Activated T-cell treated with anti-CD3 and anti-CD28 coated beads, Interleukin-2, amount 50 U/mL, for 72 hours (primary cell): ENCODE measurements at regions not wholly inside any gene's neighbourhood (a gene's known extent, or its start where the extent isn't known, plus 50 kb on each side); places are given as distances from the start of the nearest gene placed in this dataset.
"Not testable (repeated sequence)": the region's sequence is repeated elsewhere in the genome, so short reads cannot be mapped to it uniquely, and the experiment has no call there.

Experiments
- ATAC-seq, 2 donors: fragments of 150-1000 bp; cut with Tn5 transposase; replicated peaks in 1 of 2; 2 replicates each; pipeline ENCODE4 v1.10.0; 2021; ENCODE audit warnings: moderate library complexity in 2 of 2, mild to moderate bottlenecking in 1 of 2
- DNase-seq, 2 donors: peaks; one replicate each; pipeline ENCODE4 v3.0.0; 2021 to 2022; ENCODE audit warnings: mixed read lengths in 1 of 2
- H3K27ac Mint-ChIP-seq: one replicate; pipeline ENCODE4 v1.8.0; 2022; ENCODE audit warnings: mild to moderate bottlenecking, moderate library complexity, mixed read lengths
- H3K27me3 Mint-ChIP-seq: one replicate; pipeline ENCODE4 v1.8.0; 2022; ENCODE audit warnings: low read depth, mixed read lengths
- H3K36me3 Mint-ChIP-seq, 2 donors: one replicate each; pipeline ENCODE4 v1.8.0; 2022; ENCODE audit warnings: mixed read lengths in 2 of 2, mild to moderate bottlenecking in 1 of 2; ENCODE audit not compliant: insufficient read depth in 2 of 2
- H3K4me1 Mint-ChIP-seq: one replicate; pipeline ENCODE4 v1.8.0; 2022; ENCODE audit warnings: low read depth, mixed read lengths
- H3K4me3 Mint-ChIP-seq, 2 donors: one replicate each; pipeline ENCODE4 v1.8.0; 2022; ENCODE audit warnings: mild to moderate bottlenecking in 2 of 2, mixed read lengths in 2 of 2, moderate library complexity in 2 of 2
- H3K9me3 Mint-ChIP-seq, 2 donors: one replicate each; pipeline ENCODE4 v1.8.0; 2022; ENCODE audit warnings: mixed read lengths in 2 of 2

DNA sequence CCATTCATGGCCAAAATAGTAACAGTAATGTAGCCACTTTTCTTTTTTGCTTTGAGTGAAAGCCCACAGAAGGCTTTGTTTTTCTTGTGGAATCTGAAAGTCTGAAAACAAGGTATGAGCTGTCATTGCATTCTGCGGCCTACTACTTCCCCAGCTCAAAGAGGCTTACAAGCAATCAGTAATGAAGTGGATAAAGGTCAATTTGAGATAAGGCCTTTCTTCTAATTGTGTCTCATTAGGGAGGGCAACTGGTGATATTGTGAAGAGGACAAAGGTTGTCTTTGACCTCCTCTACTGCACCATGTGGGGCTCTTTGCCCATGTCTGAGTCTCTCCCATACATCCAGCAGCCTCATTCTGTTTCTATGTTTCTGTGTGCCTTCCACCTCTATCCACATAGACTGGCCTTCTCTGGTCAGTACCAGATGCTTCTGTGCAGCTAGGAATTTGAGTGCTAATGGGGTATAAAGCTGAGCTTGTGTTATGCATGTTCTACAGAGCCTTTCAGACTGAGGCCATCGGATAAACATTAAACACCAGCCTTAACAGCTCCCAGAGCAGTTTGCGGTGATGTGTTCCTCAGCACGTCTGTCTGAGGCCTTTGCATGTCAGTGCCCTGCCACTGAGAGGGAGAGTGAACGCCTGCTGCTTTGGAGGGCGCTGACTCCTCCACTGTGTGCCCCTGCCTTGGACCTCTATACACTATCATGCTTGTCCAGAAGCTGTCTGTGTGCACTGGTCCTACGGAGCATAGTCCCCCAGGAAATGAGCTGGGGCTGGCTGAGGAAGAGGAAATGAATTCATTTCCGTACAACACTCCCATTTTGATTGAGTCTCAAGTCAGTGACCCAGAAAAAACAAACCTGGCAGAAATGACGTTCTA lies 80.2 kb downstream of the SH2D1A start:
- H3K36me3 Mint-ChIP-seq = no peaks in the 10 kb centered on the region
- H3K4me1 Mint-ChIP-seq = no peaks in the 10 kb centered on the region
- no peaks in the 10 kb centered on the region for H3K27me3 Mint-ChIP-seq
- peaks cover 0 to 1% of the 10 kb centered on the region in 2 donors for H3K9me3 Mint-ChIP-seq
- no peak overlapping the region for H3K4me3 Mint-ChIP-seq
- ATAC-seq (no peak), DNase-seq (no peak)
- no peak overlapping the region for H3K27ac Mint-ChIP-seq

DNA sequence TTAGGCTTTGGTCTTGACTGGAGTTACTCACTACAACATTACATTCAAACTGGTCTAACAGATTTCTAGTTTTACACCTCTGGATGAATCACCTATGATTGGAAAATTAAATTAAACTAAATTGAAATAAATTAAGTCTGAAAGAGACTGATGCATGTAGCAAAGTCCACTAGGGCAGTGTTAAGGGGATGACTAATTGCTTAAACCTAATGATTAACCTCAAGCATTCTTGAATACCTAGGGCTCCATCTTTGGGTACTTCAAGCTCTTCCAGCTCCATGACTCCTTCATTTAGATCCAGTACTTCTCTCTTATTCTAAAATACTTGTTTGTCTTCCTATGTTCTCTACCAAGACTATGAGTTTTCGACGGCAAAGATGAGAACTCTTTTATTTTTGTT lies 86.8 kb downstream of the SH2D1A start:
- H3K27me3 Mint-ChIP-seq = no peaks in the 10 kb centered on the region
- DNase-seq = no peak
- H3K4me1 Mint-ChIP-seq = no peaks in the 10 kb centered on the region
- H3K4me3 Mint-ChIP-seq = no peak overlapping the region
- no peak for ATAC-seq
- no peaks in the 10 kb centered on the region for H3K9me3 Mint-ChIP-seq
- no peak overlapping the region for H3K27ac Mint-ChIP-seq
- no peaks in the 10 kb centered on the region for H3K36me3 Mint-ChIP-seq

DNA sequence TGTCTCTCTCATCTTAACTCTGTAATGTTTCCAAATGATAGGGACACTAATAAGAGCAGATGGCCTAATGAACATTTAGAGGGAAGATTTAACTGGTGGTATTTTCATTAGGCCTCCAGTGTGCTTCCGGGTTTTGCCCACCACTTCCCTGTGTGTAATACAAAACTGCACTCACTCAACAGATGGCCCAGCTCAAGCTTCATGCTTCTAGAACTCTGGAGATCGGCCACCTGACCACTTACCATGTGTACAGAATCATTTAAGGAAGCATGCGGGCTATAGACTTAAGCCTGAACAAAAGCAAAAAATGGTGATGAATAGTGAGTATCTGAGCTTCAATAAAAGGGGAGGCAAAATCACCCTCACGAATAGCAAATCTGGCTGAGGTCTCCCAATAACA lies 89.3 kb downstream of the SH2D1A start:
- no peaks in the 10 kb centered on the region for H3K9me3 Mint-ChIP-seq
- no peaks in the 10 kb centered on the region for H3K36me3 Mint-ChIP-seq
- no peak overlapping the region for H3K4me3 Mint-ChIP-seq
- no peak overlapping the region for H3K27ac Mint-ChIP-seq
- H3K27me3 Mint-ChIP-seq = no peaks in the 10 kb centered on the region
- DNase-seq = no peak
- no peaks in the 10 kb centered on the region for H3K4me1 Mint-ChIP-seq
- ATAC-seq = no peak

DNA sequence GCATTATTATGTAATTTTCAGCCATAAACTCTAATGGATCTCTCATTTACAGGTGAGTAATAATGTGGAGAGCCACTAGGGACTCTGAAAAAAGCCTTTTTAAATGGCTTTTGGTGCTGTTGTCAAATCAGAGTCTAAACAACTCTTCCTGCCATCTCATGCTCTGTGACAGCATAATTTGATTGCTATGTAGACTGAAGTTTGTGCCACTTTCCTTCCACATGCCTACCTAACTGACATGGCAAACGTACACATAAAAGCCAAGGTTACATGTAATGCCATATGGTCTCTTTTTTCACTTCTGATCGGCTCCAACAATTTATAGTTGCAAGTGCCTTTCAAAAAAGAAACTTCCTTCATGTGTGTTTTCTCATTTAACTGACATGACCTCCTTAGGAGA lies 94.3 kb downstream of the SH2D1A start:
- Mint-ChIP-seq H3K4me3 (no peak overlapping the region), H3K4me1 (peaks cover 12% of the 10 kb centered on the region), H3K27me3 (peaks cover 11% of the 10 kb centered on the region), H3K9me3 (no peaks in the 10 kb centered on the region), H3K27ac (no peak overlapping the region), H3K36me3 (no peaks in the 10 kb centered on the region)
- no peak for ATAC-seq
- no peak for DNase-seq

DNA sequence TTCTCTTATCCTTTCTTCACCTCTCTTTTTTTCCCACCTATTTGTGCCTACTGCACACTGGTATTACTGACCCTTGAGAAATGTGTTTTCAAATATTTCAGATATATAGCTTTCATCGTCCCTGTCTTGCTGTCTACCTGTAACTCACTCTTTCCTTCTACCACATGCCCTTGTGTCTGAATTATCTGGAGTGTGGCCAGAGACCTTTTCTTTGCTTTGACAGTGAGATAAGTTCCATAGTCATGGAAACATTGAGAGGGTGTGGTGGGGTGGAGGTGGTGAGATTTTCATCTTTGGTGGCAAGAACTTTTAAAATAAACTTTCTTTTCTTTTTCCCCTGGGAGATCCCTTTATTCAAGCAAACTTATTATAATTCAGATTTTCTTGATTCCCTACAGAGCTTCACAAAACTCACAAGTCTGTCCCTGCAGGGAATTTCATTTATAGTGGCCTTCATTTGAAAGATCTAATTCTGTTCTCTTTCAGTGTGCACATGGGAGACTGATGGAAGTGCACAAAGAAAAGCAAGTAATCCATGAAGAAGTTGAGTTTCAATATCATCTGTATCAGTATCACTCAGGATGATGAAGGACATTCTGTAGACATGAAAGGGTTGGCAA lies 95.7 kb downstream of the SH2D1A start:
- Mint-ChIP-seq H3K27ac (no peak overlapping the region), H3K9me3 (no peaks in the 10 kb centered on the region), H3K4me3 (no peak overlapping the region), H3K27me3 (peaks cover 11% of the 10 kb centered on the region), H3K36me3 (no peaks in the 10 kb centered on the region), H3K4me1 (peaks cover 12% of the 10 kb centered on the region)
- DNase-seq = no peak
- ATAC-seq = no peak

DNA sequence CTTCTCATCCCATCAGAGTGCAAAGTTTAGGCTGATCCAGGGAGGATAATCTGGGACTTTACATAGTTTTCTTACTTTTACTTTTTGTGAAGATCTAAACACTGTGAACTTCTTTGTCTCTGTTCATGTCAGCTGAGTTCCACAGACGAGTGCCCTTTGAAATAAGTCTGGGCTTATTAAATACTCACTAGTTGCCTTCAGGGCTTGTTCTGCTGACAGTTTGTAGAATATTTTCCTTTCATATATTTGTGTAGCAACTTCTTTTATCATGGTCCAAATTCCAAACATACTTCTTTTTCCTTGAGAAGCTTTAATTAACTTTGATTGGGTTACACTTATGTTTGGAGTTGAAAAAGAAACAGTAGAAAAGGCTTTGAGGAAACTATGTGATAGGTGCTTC lies 109.6 kb downstream of the SH2D1A start:
- H3K4me1 Mint-ChIP-seq = no peaks in the 10 kb centered on the region
- no peak for DNase-seq

DNA sequence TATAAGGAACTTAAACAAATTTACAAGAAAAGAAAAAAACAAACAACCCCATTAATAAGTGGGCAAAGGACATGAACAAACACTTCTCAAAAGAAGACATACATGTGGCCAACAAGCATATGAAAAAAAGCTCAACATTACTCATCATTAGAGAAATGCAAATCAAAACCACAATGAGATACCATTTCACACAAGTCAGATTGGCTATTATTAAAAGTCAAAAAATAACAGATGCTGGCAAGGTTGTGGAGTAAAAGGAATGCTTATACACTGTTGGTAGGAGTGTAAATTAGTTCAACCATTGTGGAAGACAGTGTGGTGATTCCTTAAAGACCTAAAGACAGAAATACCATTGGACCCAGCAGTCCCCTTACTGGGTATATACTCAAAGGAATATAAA lies 113.5 kb downstream of the SH2D1A start:
- H3K4me3 Mint-ChIP-seq, H3K36me3 Mint-ChIP-seq, H3K27ac Mint-ChIP-seq, ATAC-seq, H3K9me3 Mint-ChIP-seq, H3K4me1 Mint-ChIP-seq, H3K27me3 Mint-ChIP-seq, DNase-seq: not testable (repeated sequence)

More for the DNA sequence above, 109.6 kb downstream of the SH2D1A start:
- H3K9me3 Mint-ChIP-seq = no peaks in the 10 kb centered on the region
- no peak overlapping the region for H3K27ac Mint-ChIP-seq
- no peak overlapping the region for H3K4me3 Mint-ChIP-seq
- peaks cover 6% of the 10 kb centered on the region for H3K27me3 Mint-ChIP-seq
- H3K36me3 Mint-ChIP-seq = no peaks in the 10 kb centered on the region
- ATAC-seq = no peak

DNA sequence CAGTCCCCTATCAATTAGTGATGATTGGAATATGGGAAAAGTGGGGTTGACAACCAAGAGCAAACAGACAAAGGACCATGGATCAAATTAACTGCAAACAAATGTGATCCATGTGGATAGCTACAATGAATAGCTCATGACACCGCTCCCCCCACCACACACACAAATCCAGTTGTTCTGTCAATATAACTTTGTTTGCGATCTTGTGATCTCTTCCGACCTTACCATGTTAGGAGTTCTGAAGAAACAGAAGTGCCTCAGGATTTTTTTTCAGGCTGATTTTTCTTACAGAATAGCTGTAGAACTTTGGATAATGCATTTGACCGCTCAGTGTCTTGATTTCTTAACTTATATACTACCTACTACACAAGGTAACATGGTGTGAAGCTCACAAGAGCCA lies 116.6 kb downstream of the SH2D1A start:
- no peaks in the 10 kb centered on the region for H3K4me1 Mint-ChIP-seq
- H3K36me3 Mint-ChIP-seq = no peaks in the 10 kb centered on the region
- peaks cover 6% of the 10 kb centered on the region for H3K27me3 Mint-ChIP-seq
- H3K9me3 Mint-ChIP-seq = no peaks in the 10 kb centered on the region
- ATAC-seq = no peak
- H3K27ac Mint-ChIP-seq = no peak overlapping the region
- DNase-seq = no peak
- H3K4me3 Mint-ChIP-seq = no peak overlapping the region

GRCh38 chrX:124467202-124467601 lies 120.8 kb downstream of the SH2D1A start:
- no peaks in the 10 kb centered on the region for H3K27me3 Mint-ChIP-seq
- H3K4me3 Mint-ChIP-seq = no peak overlapping the region
- DNase-seq (no peak), ATAC-seq (no peak)
- H3K4me1 Mint-ChIP-seq = no peaks in the 10 kb centered on the region
- H3K36me3 Mint-ChIP-seq = no peaks in the 10 kb centered on the region
- H3K9me3 Mint-ChIP-seq = no peaks in the 10 kb centered on the region
- no peak overlapping the region for H3K27ac Mint-ChIP-seq

GRCh38 chrX:124475358-124475757 lies 129.0 kb downstream of the SH2D1A start:
- H3K27me3 Mint-ChIP-seq = peaks cover 20% of the 10 kb centered on the region
- no peak for ATAC-seq
- no peaks in the 10 kb centered on the region for H3K36me3 Mint-ChIP-seq
- H3K9me3 Mint-ChIP-seq = peaks cover 0 to 3% of the 10 kb centered on the region in 2 donors
- peaks cover 5% of the 10 kb centered on the region for H3K4me1 Mint-ChIP-seq
- no peak overlapping the region for H3K27ac Mint-ChIP-seq
- no peak overlapping the region for H3K4me3 Mint-ChIP-seq
- no peak for DNase-seq

DNA sequence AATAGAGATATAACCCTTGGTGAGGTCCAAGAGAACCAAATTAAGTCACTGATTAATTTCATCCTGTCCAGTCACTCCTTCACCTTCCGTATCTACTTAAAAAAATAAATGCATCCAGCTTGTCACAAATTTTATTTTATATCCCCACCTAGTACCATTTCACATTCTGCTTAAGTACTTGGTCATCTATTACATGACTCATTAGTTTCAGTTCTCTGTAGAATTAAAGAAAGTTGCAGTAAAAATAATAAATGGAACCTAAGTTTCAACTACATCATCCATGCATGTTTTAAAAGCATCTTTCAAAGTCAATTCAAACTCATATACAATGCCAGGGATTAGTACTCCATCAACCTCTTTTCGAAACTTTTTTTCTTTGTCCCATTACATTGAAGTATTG lies 130.2 kb downstream of the SH2D1A start:
- Mint-ChIP-seq H3K36me3 (no peaks in the 10 kb centered on the region), H3K9me3 (peaks cover 0 to 3% of the 10 kb centered on the region in 2 donors), H3K4me3 (no peak overlapping the region), H3K27me3 (peaks cover 20% of the 10 kb centered on the region), H3K4me1 (peaks cover 5% of the 10 kb centered on the region), H3K27ac (no peak overlapping the region)
- ATAC-seq (no peak), DNase-seq (no peak)

DNA sequence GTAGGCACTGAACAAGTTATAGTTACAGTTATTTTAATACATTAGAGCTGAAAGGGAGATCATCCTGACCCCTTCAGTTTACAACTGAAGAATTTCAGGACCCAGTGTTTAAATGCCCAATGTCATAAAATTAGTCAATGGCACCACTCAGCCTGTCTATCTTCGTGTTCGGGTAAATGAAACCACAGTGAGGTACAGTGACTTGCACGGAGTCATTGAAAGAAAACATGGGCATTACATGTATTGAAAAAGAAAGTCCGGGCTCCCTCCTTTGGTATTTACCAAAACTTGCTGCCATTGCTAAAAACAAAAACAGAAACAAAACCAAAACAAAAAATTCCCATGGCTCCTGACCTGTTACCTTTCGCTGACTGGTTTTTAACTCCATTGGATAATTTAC lies 131.7 kb downstream of the SH2D1A start:
- no peak for DNase-seq
- H3K36me3 Mint-ChIP-seq = no peaks in the 10 kb centered on the region
- peak in 1 of 2 donors; percentile 49 for ATAC-seq
- peaks cover 5% of the 10 kb centered on the region for H3K4me1 Mint-ChIP-seq
- peaks cover 0 to 3% of the 10 kb centered on the region in 2 donors for H3K9me3 Mint-ChIP-seq
- H3K4me3 Mint-ChIP-seq = no peak overlapping the region
- H3K27me3 Mint-ChIP-seq = peaks cover 20% of the 10 kb centered on the region
- H3K27ac Mint-ChIP-seq = no peak overlapping the region

DNA sequence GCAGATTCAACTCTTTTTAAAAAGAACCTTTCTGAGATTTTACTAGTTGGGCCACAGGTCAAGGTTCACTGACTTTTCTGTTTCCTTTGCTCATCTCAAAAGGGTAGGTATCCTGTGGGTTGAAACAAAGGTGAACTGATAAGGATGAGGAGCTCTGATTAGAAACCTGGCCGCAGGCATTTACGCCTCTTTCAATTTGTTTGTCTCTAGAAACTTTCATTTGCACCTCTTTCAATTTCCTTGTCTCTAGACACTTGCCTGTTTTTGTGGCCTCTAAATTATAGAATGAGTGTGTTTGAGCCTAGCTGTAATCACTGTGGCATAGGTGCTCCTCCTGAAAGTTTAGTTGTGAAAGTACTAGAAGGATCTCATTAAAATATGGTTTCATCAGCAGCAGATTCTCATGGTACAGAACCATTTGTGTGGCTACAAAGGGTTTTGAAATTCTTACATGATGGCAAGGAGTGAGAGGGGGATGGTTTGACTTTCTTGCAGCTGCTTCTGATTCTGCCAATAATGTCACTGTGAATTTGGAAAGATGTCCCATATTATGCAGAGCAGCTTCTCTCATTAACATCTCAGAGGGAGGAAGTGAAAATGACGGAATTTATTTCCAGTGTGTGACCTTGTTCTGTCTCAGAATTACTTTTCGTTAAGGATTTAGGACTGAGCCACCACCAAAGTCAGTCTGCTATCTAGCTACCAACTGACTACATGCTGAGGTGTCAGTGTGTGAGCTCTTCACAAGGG lies 142.2 kb downstream of the SH2D1A start:
- DNase-seq = no peak
- H3K27ac Mint-ChIP-seq = no peak overlapping the region
- no peaks in the 10 kb centered on the region for H3K4me1 Mint-ChIP-seq
- ATAC-seq = no peak
- no peaks in the 10 kb centered on the region for H3K36me3 Mint-ChIP-seq
- no peak overlapping the region for H3K4me3 Mint-ChIP-seq
- no peaks in the 10 kb centered on the region for H3K9me3 Mint-ChIP-seq
- H3K27me3 Mint-ChIP-seq = peaks cover 22% of the 10 kb centered on the region
